ENCODE measurements at regions not wholly inside any gene's neighbourhood (a gene's known extent, or its start where the extent isn't known, plus 50 kb on each side); places are given as distances from the start of the nearest gene placed in this dataset.
"Not testable (repeated sequence)": the region's sequence is repeated elsewhere in the genome, so short reads cannot be mapped to it uniquely, and the experiment has no call there.

- Histone ChIP-seq H3K9me3 (ENCODE audit: control insufficient read depth in 2 of 2, insufficient read depth in 1 of 2, low read length in 1 of 2) (no peaks in the 10 kb centered on the region), H3K4me3 (ENCODE audit: low read length in 2 of 2) (no peak overlapping the region), H3K4me1 (ENCODE audit: control insufficient read depth in 2 of 2, insufficient read depth in 2 of 2, low read length in 2 of 2) (no peaks in the 10 kb centered on the region), H3K36me3 (ENCODE audit: control insufficient read depth in 2 of 2, insufficient read depth in 2 of 2, low read length in 1 of 2) (no peaks in the 10 kb centered on the region), H3K27me3 (ENCODE audit: control insufficient read depth in 2 of 2, insufficient read depth in 1 of 2, low read length in 1 of 2) (peaks cover 0 to 3% of the 10 kb centered on the region in 2 donors), H3K27ac (ENCODE audit: low read depth in 1 of 2, low read length in 1 of 2) (no peak overlapping the region)
- no peak for DNase-seq (ENCODE audit: low read depth in 6 of 9, low spot score in 9 of 9)
- WGBS, result 78% methylated on average over 3 of the region's 3 CpGs
Observed at GRCh38 chr6:142644866-142645265, 300.1 kb downstream of the HIVEP2 start.

- 95% methylated on average over 2 of the region's 2 CpGs for WGBS
- DNase-seq (ENCODE audit: low read depth in 6 of 9, low spot score in 9 of 9), result no peak
- no peak overlapping the region for H3K27ac ChIP-seq (ENCODE audit: low read depth in 1 of 2, low read length in 1 of 2)
- no peaks in the 10 kb centered on the region for H3K36me3 ChIP-seq (ENCODE audit: control insufficient read depth in 2 of 2, insufficient read depth in 2 of 2, low read length in 1 of 2)
- H3K4me3 ChIP-seq (ENCODE audit: low read length in 2 of 2), result no peak overlapping the region
- H3K9me3 ChIP-seq (ENCODE audit: control insufficient read depth in 2 of 2, insufficient read depth in 1 of 2, low read length in 1 of 2), result no peaks in the 10 kb centered on the region
- peaks cover 0 to 3% of the 10 kb centered on the region in 2 donors for H3K27me3 ChIP-seq (ENCODE audit: control insufficient read depth in 2 of 2, insufficient read depth in 1 of 2, low read length in 1 of 2)
- no peaks in the 10 kb centered on the region for H3K4me1 ChIP-seq (ENCODE audit: control insufficient read depth in 2 of 2, insufficient read depth in 2 of 2, low read length in 2 of 2)
Observed at GRCh38 chr6:142645663-142646062, 299.3 kb downstream of the HIVEP2 start.

GRCh38 chr6:142647449-142648035 lies 297.4 kb downstream of the HIVEP2 start:
- no peaks in the 10 kb centered on the region for H3K36me3 ChIP-seq (ENCODE audit: control insufficient read depth in 2 of 2, insufficient read depth in 2 of 2, low read length in 1 of 2)
- WGBS, result 63% methylated on average over 6 of the region's 6 CpGs
- no peaks in the 10 kb centered on the region for H3K9me3 ChIP-seq (ENCODE audit: control insufficient read depth in 2 of 2, insufficient read depth in 1 of 2, low read length in 1 of 2)
- DNase-seq (ENCODE audit: low read depth in 6 of 9, low spot score in 9 of 9), result no peak
- H3K4me3 ChIP-seq (ENCODE audit: low read length in 2 of 2), result no peak overlapping the region
- H3K27ac ChIP-seq (ENCODE audit: low read depth in 1 of 2, low read length in 1 of 2), result no peak overlapping the region
- peaks cover 0 to 3% of the 10 kb centered on the region in 2 donors for H3K27me3 ChIP-seq (ENCODE audit: control insufficient read depth in 2 of 2, insufficient read depth in 1 of 2, low read length in 1 of 2)
- H3K4me1 ChIP-seq (ENCODE audit: control insufficient read depth in 2 of 2, insufficient read depth in 2 of 2, low read length in 2 of 2), result no peaks in the 10 kb centered on the region

- H3K36me3 ChIP-seq (ENCODE audit: control insufficient read depth in 2 of 2, insufficient read depth in 2 of 2, low read length in 1 of 2), result no peaks in the 10 kb centered on the region
- H3K4me3 ChIP-seq (ENCODE audit: low read length in 2 of 2), result no peak overlapping the region
- WGBS, result 62% methylated on average over 3 of the region's 3 CpGs
- no peaks in the 10 kb centered on the region for H3K9me3 ChIP-seq (ENCODE audit: control insufficient read depth in 2 of 2, insufficient read depth in 1 of 2, low read length in 1 of 2)
- H3K27me3 ChIP-seq (ENCODE audit: control insufficient read depth in 2 of 2, insufficient read depth in 1 of 2, low read length in 1 of 2), result peaks cover 0 to 3% of the 10 kb centered on the region in 2 donors
- peak in 1 of 9 donors; percentile 9 for DNase-seq (ENCODE audit: low read depth in 6 of 9, low spot score in 9 of 9)
- H3K27ac ChIP-seq (ENCODE audit: low read depth in 1 of 2, low read length in 1 of 2), result no peak overlapping the region
- no peaks in the 10 kb centered on the region for H3K4me1 ChIP-seq (ENCODE audit: control insufficient read depth in 2 of 2, insufficient read depth in 2 of 2, low read length in 2 of 2)
Observed at GRCh38 chr6:142648036-142648451, 296.9 kb downstream of the HIVEP2 start.

GRCh38 chr6:142648526-142648925 lies 296.4 kb downstream of the HIVEP2 start:
- H3K4me3 ChIP-seq (ENCODE audit: low read length in 2 of 2), result no peak overlapping the region
- no peaks in the 10 kb centered on the region for H3K9me3 ChIP-seq (ENCODE audit: control insufficient read depth in 2 of 2, insufficient read depth in 1 of 2, low read length in 1 of 2)
- H3K27ac ChIP-seq (ENCODE audit: low read depth in 1 of 2, low read length in 1 of 2), result no peak overlapping the region
- H3K27me3 ChIP-seq (ENCODE audit: control insufficient read depth in 2 of 2, insufficient read depth in 1 of 2, low read length in 1 of 2), result peaks cover 0 to 3% of the 10 kb centered on the region in 2 donors
- no peak for DNase-seq (ENCODE audit: low read depth in 6 of 9, low spot score in 9 of 9)
- WGBS, result 92% methylated on average over 1 of the region's 1 CpG
- no peaks in the 10 kb centered on the region for H3K36me3 ChIP-seq (ENCODE audit: control insufficient read depth in 2 of 2, insufficient read depth in 2 of 2, low read length in 1 of 2)
- no peaks in the 10 kb centered on the region for H3K4me1 ChIP-seq (ENCODE audit: control insufficient read depth in 2 of 2, insufficient read depth in 2 of 2, low read length in 2 of 2)

GRCh38 chr6:142649438-142650234 lies 295.3 kb downstream of the HIVEP2 start:
- H3K27ac ChIP-seq (ENCODE audit: low read depth in 1 of 2, low read length in 1 of 2); H3K9me3 ChIP-seq (ENCODE audit: control insufficient read depth in 2 of 2, insufficient read depth in 1 of 2, low read length in 1 of 2); H3K4me1 ChIP-seq (ENCODE audit: control insufficient read depth in 2 of 2, insufficient read depth in 2 of 2, low read length in 2 of 2); H3K27me3 ChIP-seq (ENCODE audit: control insufficient read depth in 2 of 2, insufficient read depth in 1 of 2, low read length in 1 of 2); H3K36me3 ChIP-seq (ENCODE audit: control insufficient read depth in 2 of 2, insufficient read depth in 2 of 2, low read length in 1 of 2); DNase-seq (ENCODE audit: low read depth in 6 of 9, low spot score in 9 of 9); H3K4me3 ChIP-seq (ENCODE audit: low read length in 2 of 2): not testable (repeated sequence)
- 92% methylated on average over 8 of the region's 11 CpGs for WGBS

GRCh38 chr6:142651384-142651783 lies 293.6 kb downstream of the HIVEP2 start:
- Histone ChIP-seq H3K36me3 (ENCODE audit: control insufficient read depth in 2 of 2, insufficient read depth in 2 of 2, low read length in 1 of 2) (no peaks in the 10 kb centered on the region), H3K27ac (ENCODE audit: low read depth in 1 of 2, low read length in 1 of 2) (no peak overlapping the region), H3K9me3 (ENCODE audit: control insufficient read depth in 2 of 2, insufficient read depth in 1 of 2, low read length in 1 of 2) (no peaks in the 10 kb centered on the region), H3K4me3 (ENCODE audit: low read length in 2 of 2) (no peak overlapping the region), H3K4me1 (ENCODE audit: control insufficient read depth in 2 of 2, insufficient read depth in 2 of 2, low read length in 2 of 2) (no peaks in the 10 kb centered on the region), H3K27me3 (ENCODE audit: control insufficient read depth in 2 of 2, insufficient read depth in 1 of 2, low read length in 1 of 2) (peaks cover 0 to 3% of the 10 kb centered on the region in 2 donors)
- no peak for DNase-seq (ENCODE audit: low read depth in 6 of 9, low spot score in 9 of 9)
- WGBS, result 99% methylated on average over 3 of the region's 3 CpGs

- H3K9me3 ChIP-seq (ENCODE audit: control insufficient read depth in 2 of 2, insufficient read depth in 1 of 2, low read length in 1 of 2), result no peaks in the 10 kb centered on the region
- no peaks in the 10 kb centered on the region for H3K4me1 ChIP-seq (ENCODE audit: control insufficient read depth in 2 of 2, insufficient read depth in 2 of 2, low read length in 2 of 2)
- no peak for DNase-seq (ENCODE audit: low read depth in 6 of 9, low spot score in 9 of 9)
- H3K27me3 ChIP-seq (ENCODE audit: control insufficient read depth in 2 of 2, insufficient read depth in 1 of 2, low read length in 1 of 2), result no peaks in the 10 kb centered on the region
- 89% methylated on average over 5 of the region's 5 CpGs for WGBS
- H3K27ac ChIP-seq (ENCODE audit: low read depth in 1 of 2, low read length in 1 of 2), result no peak overlapping the region
- H3K4me3 ChIP-seq (ENCODE audit: low read length in 2 of 2), result no peak overlapping the region
- H3K36me3 ChIP-seq (ENCODE audit: control insufficient read depth in 2 of 2, insufficient read depth in 2 of 2, low read length in 1 of 2), result no peaks in the 10 kb centered on the region
Observed at GRCh38 chr6:142653710-142654420, 291.1 kb downstream of the HIVEP2 start.

- Histone ChIP-seq H3K36me3 (ENCODE audit: control insufficient read depth in 2 of 2, insufficient read depth in 2 of 2, low read length in 1 of 2) (no peaks in the 10 kb centered on the region), H3K4me3 (ENCODE audit: low read length in 2 of 2) (no peak overlapping the region), H3K4me1 (ENCODE audit: control insufficient read depth in 2 of 2, insufficient read depth in 2 of 2, low read length in 2 of 2) (no peaks in the 10 kb centered on the region), H3K9me3 (ENCODE audit: control insufficient read depth in 2 of 2, insufficient read depth in 1 of 2, low read length in 1 of 2) (no peaks in the 10 kb centered on the region), H3K27ac (ENCODE audit: low read depth in 1 of 2, low read length in 1 of 2) (no peak overlapping the region), H3K27me3 (ENCODE audit: control insufficient read depth in 2 of 2, insufficient read depth in 1 of 2, low read length in 1 of 2) (no peaks in the 10 kb centered on the region)
- no peak for DNase-seq (ENCODE audit: low read depth in 6 of 9, low spot score in 9 of 9)
- WGBS, result 73% methylated on average over 2 of the region's 2 CpGs
Observed at GRCh38 chr6:142659661-142660060, 285.3 kb downstream of the HIVEP2 start.
